HCT116 (cell line): ENCODE measurements at regions not wholly inside any gene's neighbourhood (a gene's known extent, or its start where the extent isn't known, plus 50 kb on each side); places are given as distances from the start of the nearest gene placed in this dataset.

Source experiments
- CEBPB ChIP-seq: IDR thresholded peaks from 2 replicates; pipeline ENCODE4 v1.6.1; 2012; ENCODE audit warnings: low read depth
- EZH2 ChIP-seq: fragments of 200-600 bp; sonication (generic); IDR thresholded peaks from 2 replicates; pipeline ENCODE4 v1.6.1; 2017; ENCODE audit warnings: antibody characterized with exemption, mixed run types
- POLR2A ChIP-seq: IDR thresholded peaks from 2 replicates; pipeline ENCODE4 v1.7.0; 2011; ENCODE audit warnings: borderline replicate concordance; ENCODE audit not compliant: insufficient read depth, insufficient read length; ENCODE audit errors: extremely low read depth
- POLR2AphosphoS5 ChIP-seq: IDR thresholded peaks from 2 replicates; pipeline ENCODE4 v1.6.1; 2011; ENCODE audit warnings: mild to moderate bottlenecking, low read depth, low read length, moderate library complexity
- SIN3A ChIP-seq: IDR thresholded peaks from 2 replicates; pipeline ENCODE4 v1.6.1; 2012; ENCODE audit warnings: low read depth
- TF ChIP-seq, protein P1 (sequence below), 3 experiments: fragments of 200-600 bp in 1 of 3; sonication (generic) in 1 of 3; IDR thresholded peaks in 2 of 3; conservative IDR thresholded peaks in 1 of 3; 2 replicates each; pipeline ENCODE4 v1.5.1; 2012 to 2017; ENCODE audit warnings: low read depth in 2 of 3, low read length in 2 of 3, antibody characterized with exemption in 1 of 3, borderline replicate concordance in 1 of 3, control low read depth in 1 of 3, mild to moderate bottlenecking in 1 of 3, mixed read lengths in 1 of 3, mixed run types in 1 of 3, moderate library complexity in 1 of 3; ENCODE audit not compliant: insufficient read depth in 1 of 3

DNA sequence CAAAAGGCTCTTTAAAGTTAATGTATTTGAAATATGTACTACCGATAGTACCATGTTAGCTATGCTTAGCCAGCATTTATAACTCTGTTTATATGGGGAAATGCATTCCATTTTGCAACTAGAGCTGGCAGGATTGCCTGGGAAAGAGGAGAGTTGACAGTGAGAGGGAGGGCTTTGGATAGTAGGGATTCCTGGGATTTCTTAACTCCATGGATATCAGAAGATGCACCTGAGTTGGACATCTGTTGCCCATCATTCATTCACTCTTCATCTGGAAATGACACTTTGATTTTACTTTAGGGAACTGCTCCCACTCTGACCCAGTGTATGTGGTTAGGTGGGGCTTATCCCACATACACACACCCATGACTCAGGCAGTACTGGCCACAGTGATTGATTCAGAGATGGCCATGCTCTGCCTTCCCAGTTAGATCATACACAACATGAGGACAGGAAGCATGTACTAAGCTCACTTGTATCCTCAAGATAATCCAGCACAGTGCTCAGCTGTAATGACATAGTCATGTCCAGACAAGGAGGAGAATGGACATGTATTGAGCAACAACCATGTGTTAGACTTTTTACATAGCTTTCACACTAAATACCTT is 248.8 kb downstream of the MREG start:
- TF ChIP-seq SIN3A, result no peak
- TF ChIP-seq POLR2A, result no peak
- TF ChIP-seq EZH2, result no peak
- TF ChIP-seq, protein P1, sequence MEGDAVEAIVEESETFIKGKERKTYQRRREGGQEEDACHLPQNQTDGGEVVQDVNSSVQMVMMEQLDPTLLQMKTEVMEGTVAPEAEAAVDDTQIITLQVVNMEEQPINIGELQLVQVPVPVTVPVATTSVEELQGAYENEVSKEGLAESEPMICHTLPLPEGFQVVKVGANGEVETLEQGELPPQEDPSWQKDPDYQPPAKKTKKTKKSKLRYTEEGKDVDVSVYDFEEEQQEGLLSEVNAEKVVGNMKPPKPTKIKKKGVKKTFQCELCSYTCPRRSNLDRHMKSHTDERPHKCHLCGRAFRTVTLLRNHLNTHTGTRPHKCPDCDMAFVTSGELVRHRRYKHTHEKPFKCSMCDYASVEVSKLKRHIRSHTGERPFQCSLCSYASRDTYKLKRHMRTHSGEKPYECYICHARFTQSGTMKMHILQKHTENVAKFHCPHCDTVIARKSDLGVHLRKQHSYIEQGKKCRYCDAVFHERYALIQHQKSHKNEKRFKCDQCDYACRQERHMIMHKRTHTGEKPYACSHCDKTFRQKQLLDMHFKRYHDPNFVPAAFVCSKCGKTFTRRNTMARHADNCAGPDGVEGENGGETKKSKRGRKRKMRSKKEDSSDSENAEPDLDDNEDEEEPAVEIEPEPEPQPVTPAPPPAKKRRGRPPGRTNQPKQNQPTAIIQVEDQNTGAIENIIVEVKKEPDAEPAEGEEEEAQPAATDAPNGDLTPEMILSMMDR (IDR thresholded peaks at IDR 0.05 in 2 of 3, conservative IDR thresholded peaks at IDR 0.05 in 1 of 3; ENCODE audit: borderline replicate concordance in 1 of 3, insufficient read depth in 1 of 3, low read depth in 2 of 3, low read length in 2 of 3), result no peak
- TF ChIP-seq CEBPB, result no peak
- TF ChIP-seq POLR2AphosphoS5, result no peak
